Naive thymus-derived CD8-positive, alpha-beta T cell (primary cell): ENCODE measurements at regions not wholly inside any gene's neighbourhood (a gene's known extent, or its start where the extent isn't known, plus 50 kb on each side); places are given as distances from the start of the nearest gene placed in this dataset.
A peak's percentile ranks its signal among the peaks of the same experiment; 100 is the strongest.
"Not testable (repeated sequence)": the region's sequence is repeated elsewhere in the genome, so short reads cannot be mapped to it uniquely, and the experiment has no call there.

Experiments
- ATAC-seq, 2 donors: fragments of 150-1000 bp; cut with Tn5 transposase in 1 of 2; sonication (Bioruptor Pico), chemical (Tn5 transposase) in 1 of 2; 1 replicate in 1 of 2; 2 replicates in 1 of 2; pipeline ENCODE4 v1.10.0; 2021; ENCODE audit warnings: mild to moderate bottlenecking in 2 of 2, moderate library complexity in 2 of 2
- POLR2A ChIA-PET: fragments of 350-600 bp; sonication (Branson Sonifier 250); formaldehyde crosslinking; loops from one replicate; lab custom pipeline; 2021; ENCODE audit warnings: antibody characterized with exemption; lab: Charles Lee
- DNase-seq, 10 donors: peaks; one replicate each; pipeline versions ENCODE4 v3.0.0 to v3.0.0-alpha.2; 2020 to 2022
- H3K27ac Mint-ChIP-seq, 10 donors: one replicate each; pipeline ENCODE4 v1.8.0; 2020 to 2022; ENCODE audit warnings: mild to moderate bottlenecking in 10 of 10, mixed read lengths in 10 of 10, moderate library complexity in 4 of 10, inconsistent platforms in 1 of 10
- H3K27me3 Mint-ChIP-seq, 5 donors: one replicate each; pipeline ENCODE4 v1.8.0; 2021 to 2022; ENCODE audit warnings: mixed read lengths in 5 of 5
- H3K36me3 Mint-ChIP-seq, 3 donors: one replicate each; pipeline ENCODE4 v1.8.0; 2020 to 2022; ENCODE audit warnings: mixed read lengths in 3 of 3, mild to moderate bottlenecking in 2 of 3, inconsistent platforms in 1 of 3
- H3K4me1 Mint-ChIP-seq, 4 donors: one replicate each; pipeline ENCODE4 v1.8.0; 2021 to 2022; ENCODE audit warnings: mixed read lengths in 4 of 4
- H3K4me3 Mint-ChIP-seq, 10 donors: one replicate each; pipeline ENCODE4 v1.8.0; 2020 to 2022; ENCODE audit warnings: mild to moderate bottlenecking in 10 of 10, mixed read lengths in 10 of 10, moderate library complexity in 6 of 10, inconsistent platforms in 1 of 10
- H3K9me3 Mint-ChIP-seq, 9 donors: one replicate each; pipeline ENCODE4 v1.8.0; 2020 to 2022; ENCODE audit warnings: mixed read lengths in 9 of 9, mild to moderate bottlenecking in 3 of 9, inconsistent platforms in 1 of 9, moderate library complexity in 1 of 9

DNA sequence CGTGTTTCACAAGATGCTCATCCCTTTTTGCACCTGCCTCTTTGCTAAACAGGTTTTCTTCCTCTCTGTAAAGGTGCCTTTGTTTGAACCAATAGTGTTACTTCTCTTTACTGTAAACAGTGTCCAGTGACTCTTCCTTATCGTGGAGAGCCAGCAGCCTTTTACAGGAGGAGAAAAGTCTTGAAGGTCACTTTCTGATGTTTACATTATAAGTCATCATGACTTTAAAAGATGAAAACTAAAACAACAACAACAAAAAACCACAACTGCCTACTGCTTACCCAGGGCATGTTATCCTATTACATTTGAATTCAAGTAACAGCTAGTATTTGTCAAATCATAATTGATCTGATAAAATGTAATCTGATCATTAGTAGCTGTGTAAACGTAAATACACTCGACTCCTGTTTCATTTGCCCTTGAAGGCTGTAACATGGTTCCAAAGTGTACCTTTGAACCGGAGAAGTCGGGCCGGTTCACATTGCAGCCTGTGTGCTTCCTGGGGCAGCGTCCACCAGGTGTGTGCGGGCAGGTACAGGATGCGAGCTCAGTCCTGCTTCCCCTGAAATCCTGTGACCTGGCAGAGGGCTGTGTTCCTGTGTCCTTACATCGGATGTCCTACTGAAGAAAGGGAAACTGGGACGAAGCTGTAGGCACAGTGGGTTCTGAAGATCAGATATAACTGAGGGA, 118.1 kb downstream of the C9orf152 start:
- peaks cover 0 to 15% (median 2%) of the 10 kb centered on the region in 4 donors for H3K4me1 Mint-ChIP-seq
- H3K27me3 Mint-ChIP-seq, result peaks cover 0 to 1% (median 0%) of the 10 kb centered on the region in 5 donors
- no peak overlapping the region for H3K4me3 Mint-ChIP-seq
- H3K27ac Mint-ChIP-seq, result no peak overlapping the region
- H3K36me3 Mint-ChIP-seq, result no peaks in the 10 kb centered on the region
- DNase-seq, result no peak
- H3K9me3 Mint-ChIP-seq, result no peaks in the 10 kb centered on the region
- no peak for ATAC-seq
- POLR2A ChIA-PET, result no interaction called here

DNA sequence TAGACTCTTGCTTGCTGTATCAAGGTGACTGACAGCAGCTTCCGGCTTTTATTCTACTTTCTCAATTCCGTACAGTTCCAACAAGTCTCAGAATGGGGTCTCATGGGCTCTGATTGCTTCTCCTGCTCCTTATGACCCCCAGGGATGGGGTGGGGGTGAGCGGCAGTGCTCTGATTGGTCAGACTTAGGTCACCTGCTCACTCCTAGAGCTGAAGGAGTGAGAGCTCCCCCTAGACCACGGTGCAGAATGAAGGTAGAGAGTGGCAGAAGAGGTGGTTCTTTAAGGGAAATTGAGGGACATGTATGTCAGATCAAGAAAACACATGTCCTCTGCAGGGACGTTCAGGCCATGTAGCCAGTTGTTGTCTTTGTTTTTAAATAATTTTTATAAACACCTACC, 115.2 kb downstream of the C9orf152 start:
- ATAC-seq (no peak), DNase-seq (no peak)
- Mint-ChIP-seq H3K27ac (no peak overlapping the region), H3K9me3 (no peaks in the 10 kb centered on the region), H3K36me3 (no peaks in the 10 kb centered on the region), H3K4me3 (peak overlapping the region in 1 of 10 donors; percentile 26), H3K4me1 (peaks cover 0 to 8% (median 1%) of the 10 kb centered on the region in 4 donors), H3K27me3 (no peaks in the 10 kb centered on the region)
- POLR2A ChIA-PET, result no interaction called here

DNA sequence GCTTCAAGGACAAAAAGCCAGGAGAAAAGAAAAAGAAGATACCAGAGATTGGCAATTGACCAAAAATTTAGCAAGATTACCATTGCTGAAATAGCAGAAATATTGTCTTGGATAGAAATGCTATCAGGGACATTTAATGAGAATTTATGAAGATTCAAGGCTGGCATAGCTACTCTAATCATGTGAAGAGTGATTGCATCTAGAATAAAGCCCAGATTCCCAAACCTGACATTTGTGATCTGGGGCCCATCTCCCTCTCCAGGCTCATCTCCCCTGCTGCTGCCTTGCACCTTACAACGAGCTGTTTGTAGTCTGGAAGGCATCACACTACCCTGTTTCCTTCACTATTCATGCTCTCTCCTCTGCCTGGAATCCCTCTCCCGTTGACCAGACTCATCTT, 114.5 kb downstream of the C9orf152 start:
- POLR2A ChIA-PET, result no interaction called here
- Mint-ChIP-seq H3K4me1 (peaks cover 0 to 7% (median 0%) of the 10 kb centered on the region in 4 donors), H3K27ac (no peak overlapping the region), H3K27me3 (no peaks in the 10 kb centered on the region), H3K36me3 (no peaks in the 10 kb centered on the region), H3K4me3 (no peak overlapping the region), H3K9me3 (no peaks in the 10 kb centered on the region)
- DNase-seq, result no peak
- ATAC-seq, result no peak

DNA sequence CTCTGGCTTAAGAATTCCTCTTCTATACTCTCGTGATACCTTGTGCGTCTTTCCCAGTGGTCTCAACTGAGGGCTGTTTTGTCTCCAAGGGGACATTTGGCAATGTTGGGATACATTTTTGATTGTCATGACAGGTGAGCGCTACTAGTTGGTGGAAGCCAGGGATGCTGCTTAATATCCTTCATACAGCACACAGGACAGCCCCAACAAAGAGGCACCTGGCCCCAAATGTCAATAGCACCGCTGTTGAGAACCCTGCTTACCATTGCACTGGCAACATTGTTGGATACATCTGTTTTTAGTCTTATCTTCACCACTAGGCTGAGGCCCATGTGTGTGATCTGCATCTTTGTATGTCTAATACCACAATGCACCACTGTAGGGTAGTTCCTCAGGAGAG, 114.1 kb downstream of the C9orf152 start:
- Mint-ChIP-seq H3K36me3 (no peaks in the 10 kb centered on the region), H3K4me1 (peaks cover 0 to 10% (median 0%) of the 10 kb centered on the region in 4 donors), H3K9me3 (no peaks in the 10 kb centered on the region), H3K27me3 (no peaks in the 10 kb centered on the region), H3K27ac (no peak overlapping the region), H3K4me3 (no peak overlapping the region)
- POLR2A ChIA-PET, result no interaction called here
- ATAC-seq (no peak), DNase-seq (no peak)

DNA sequence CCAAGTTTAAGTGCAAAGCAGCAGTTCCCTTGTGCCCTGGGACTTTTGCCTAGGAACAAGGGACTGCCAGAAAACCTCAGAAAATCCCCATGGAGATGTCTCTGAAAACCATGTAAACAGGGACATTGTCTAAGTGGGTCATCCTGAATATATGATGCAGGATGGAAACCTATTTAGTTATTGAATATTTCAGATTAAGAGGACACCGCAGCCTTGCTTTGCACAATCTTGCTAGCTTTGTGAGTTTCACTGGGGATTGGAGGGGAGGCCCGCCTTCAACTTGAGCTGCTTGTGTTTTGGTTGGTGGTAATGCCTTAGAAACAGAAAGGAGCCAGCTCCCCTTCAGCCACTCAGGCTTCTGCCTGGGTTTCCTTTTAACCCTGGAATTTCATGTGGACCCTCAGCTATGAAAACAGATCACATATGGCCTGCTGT, 112.8 kb downstream of the C9orf152 start:
- ATAC-seq (no peak), DNase-seq (no peak)
- Mint-ChIP-seq H3K4me1 (peaks cover 0 to 13% (median 0%) of the 10 kb centered on the region in 4 donors), H3K36me3 (no peaks in the 10 kb centered on the region), H3K27me3 (no peaks in the 10 kb centered on the region), H3K4me3 (no peak overlapping the region), H3K27ac (no peak overlapping the region), H3K9me3 (no peaks in the 10 kb centered on the region)
- POLR2A ChIA-PET, result no interaction called here

DNA sequence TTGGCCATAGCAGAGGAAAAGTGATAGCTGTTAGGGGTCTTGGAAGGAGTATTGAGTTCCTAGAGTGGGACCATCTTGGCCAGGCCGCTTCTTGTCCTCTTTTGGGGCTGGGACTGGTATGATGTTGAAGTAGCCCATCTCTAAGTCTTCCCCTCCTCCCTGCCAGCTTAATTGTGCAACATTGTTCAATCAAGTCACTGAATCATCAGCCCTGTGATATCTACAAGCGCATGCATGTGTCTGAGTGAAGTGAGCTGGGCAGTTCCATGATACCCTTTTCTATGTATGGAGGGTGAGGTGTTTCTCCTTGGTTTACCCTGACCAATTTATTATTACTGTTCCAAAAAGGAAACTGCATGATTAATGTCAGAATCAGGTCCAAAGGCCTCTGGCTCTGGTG, 112.2 kb downstream of the C9orf152 start:
- Mint-ChIP-seq H3K9me3 (no peaks in the 10 kb centered on the region), H3K27ac (no peak overlapping the region), H3K27me3 (no peaks in the 10 kb centered on the region), H3K4me3 (no peak overlapping the region), H3K36me3 (no peaks in the 10 kb centered on the region), H3K4me1 (peaks cover 0 to 17% (median 0%) of the 10 kb centered on the region in 4 donors)
- DNase-seq (no peak), ATAC-seq (no peak)
- POLR2A ChIA-PET, result no interaction called here

DNA sequence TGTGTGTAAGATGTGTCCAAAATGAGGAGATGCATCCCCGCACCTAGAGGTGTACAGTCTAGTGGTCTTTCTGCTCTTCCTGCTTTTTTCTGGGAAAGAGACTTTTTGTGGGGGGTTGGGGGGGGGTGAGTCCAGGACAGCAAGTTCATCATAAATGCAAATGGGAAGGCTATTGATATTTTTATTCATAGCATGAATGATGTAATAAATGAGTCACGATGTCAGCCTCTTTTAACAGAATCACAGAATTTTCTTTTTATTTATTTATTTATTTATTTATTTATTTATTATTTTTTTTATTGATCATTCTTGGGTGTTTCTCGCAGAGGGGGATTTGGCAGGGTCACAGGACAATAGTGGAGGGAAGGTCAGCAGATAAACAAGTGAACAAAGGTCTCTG, 111.3 kb downstream of the C9orf152 start:
- H3K27me3 Mint-ChIP-seq, H3K27ac Mint-ChIP-seq, DNase-seq, POLR2A ChIA-PET, H3K36me3 Mint-ChIP-seq, H3K9me3 Mint-ChIP-seq, ATAC-seq, H3K4me3 Mint-ChIP-seq: not testable (repeated sequence)
- H3K4me1 Mint-ChIP-seq, result peaks cover 0 to 23% (median 0%) of the 10 kb centered on the region in 4 donors

DNA sequence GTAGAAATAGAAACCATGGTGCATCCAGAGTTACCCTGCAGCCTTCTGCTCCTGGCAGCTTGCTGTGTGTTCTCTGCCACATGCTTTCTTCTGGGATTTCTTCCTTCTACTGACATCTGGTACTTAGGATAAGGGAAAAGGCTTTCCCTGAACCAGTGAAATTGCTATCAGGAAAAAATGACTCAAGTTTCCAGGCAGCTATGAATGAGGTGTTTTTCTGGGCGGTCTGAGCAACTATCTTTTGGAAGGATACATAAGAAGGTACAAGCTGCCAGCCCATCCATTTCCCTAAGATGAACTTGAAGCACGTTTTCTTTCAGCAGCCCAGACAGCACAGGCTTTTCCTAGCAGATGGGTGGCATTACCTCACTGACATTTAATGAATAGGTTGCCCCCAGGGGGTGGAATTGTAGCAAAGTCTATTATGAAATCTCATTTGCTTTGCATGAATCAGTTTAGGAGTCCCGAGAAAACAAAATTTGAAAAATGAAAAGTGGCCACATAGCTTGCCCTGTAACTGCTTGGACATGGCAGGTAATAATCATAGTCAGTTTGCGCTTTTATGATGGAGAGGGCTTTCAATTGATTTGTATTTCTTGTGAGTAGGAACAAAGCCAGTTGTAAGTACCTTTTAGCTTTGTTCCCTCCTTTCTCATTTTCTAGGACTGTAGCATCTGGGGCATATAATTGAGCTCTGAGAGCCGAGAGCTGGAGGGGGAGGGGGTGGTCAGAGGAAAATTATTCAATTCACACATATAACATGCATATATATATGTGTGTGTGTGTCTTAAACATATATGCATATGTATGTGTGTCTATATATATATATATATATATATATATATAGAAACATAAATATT, 108.5 kb downstream of the C9orf152 start:
- Mint-ChIP-seq H3K27ac (no peak overlapping the region), H3K36me3 (no peaks in the 10 kb centered on the region), H3K27me3 (no peaks in the 10 kb centered on the region), H3K4me3 (no peak overlapping the region), H3K9me3 (no peaks in the 10 kb centered on the region), H3K4me1 (peaks cover 0 to 27% (median 0%) of the 10 kb centered on the region in 4 donors)
- POLR2A ChIA-PET, result interaction anchor here (0.7 kb wide), 1 partner anchor 19 kb away, joined by 4 read pairs; no protein-coding TSS in a partner anchor
- no peak for ATAC-seq
- no peak for DNase-seq

DNA sequence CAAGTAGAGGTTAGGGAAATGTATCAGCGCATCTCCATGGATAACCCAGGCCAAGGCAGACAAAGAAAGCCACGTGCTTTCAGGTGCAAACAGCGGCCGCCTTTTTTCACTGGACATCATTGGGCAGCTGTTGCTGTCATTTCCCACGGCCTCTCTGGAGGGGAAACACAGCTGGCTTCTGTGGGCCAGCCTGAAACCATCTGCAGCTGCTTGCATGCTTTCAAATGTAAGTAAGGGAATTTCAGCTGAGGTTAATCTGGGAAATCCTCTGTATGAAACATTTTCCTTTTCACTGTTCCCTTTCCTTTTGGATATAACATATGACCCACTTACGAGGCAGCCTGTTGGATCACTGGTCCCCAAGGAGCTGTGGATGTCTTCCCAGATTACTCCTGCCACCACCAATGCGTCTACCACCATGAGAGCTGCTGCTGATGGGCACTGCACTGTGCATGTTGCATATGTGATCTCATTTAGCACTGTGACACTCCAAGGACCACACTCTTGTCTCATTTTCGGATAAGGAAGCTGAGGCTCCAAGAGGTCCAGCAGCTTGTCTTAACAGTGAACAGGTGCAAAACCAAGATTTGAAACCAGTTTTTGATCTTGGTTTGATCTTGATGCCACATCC, 106.3 kb downstream of the C9orf152 start:
- H3K36me3 Mint-ChIP-seq, result no peaks in the 10 kb centered on the region
- no peak overlapping the region for H3K27ac Mint-ChIP-seq
- H3K4me3 Mint-ChIP-seq, result no peak overlapping the region
- no peak for ATAC-seq
- DNase-seq, result no peak
- H3K9me3 Mint-ChIP-seq, result no peaks in the 10 kb centered on the region
- no peaks in the 10 kb centered on the region for H3K27me3 Mint-ChIP-seq
- peaks cover 0 to 29% (median 0%) of the 10 kb centered on the region in 4 donors for H3K4me1 Mint-ChIP-seq
- POLR2A ChIA-PET, result no interaction called here

DNA sequence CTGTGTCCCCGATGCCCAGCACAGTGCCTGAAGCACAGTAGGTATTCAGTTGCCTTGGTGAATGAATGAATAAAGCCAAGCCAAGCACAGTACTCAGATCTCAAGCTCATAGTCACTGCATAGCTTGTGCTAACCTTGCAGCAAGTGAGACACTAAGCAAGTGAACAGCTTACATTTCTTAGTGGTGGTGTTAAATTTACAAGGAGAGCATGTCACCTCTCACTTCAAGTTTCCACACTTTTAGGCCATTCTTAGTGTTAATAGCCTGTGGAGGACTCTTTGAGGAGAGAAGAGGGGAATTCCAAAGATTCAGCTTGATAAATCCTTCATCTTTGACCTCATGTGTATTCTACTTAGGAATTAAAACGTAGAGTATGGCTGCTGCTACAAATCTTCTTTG, 104.7 kb downstream of the C9orf152 start:
- H3K9me3 Mint-ChIP-seq, result no peaks in the 10 kb centered on the region
- no peak for DNase-seq
- H3K4me3 Mint-ChIP-seq, result no peak overlapping the region
- POLR2A ChIA-PET, result no interaction called here
- H3K27ac Mint-ChIP-seq, result no peak overlapping the region
- no peaks in the 10 kb centered on the region for H3K36me3 Mint-ChIP-seq
- ATAC-seq, result no peak
- peaks cover 0 to 29% (median 0%) of the 10 kb centered on the region in 4 donors for H3K4me1 Mint-ChIP-seq
- H3K27me3 Mint-ChIP-seq, result no peaks in the 10 kb centered on the region

DNA sequence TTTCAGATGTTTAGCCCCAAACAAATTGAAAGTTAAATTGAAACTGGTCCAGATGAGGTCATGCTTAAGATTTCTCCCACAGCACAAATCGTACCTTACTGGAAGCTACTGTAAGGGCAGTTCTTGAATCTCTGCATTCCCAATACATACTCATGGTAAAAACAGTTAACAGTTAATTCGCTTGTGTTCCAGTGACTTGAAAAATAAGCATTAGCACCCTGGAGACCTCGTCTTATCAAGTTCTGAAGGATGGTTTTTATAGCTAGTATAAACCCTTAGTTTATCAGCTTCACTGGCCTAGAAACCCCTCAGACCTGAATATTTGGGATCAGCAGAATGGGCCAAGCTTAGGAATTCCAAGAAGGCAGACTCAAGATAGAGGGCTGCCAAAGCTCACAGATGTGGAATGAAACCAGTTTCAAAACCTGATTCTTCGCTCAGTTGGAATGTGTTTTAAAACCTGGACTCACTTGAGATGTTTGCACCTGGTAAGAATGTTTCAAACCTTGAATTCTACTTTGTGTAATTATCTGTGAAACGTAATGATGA, 103.6 kb downstream of the C9orf152 start:
- H3K4me3 Mint-ChIP-seq, result no peak overlapping the region
- peaks cover 0 to 26% (median 0%) of the 10 kb centered on the region in 4 donors for H3K4me1 Mint-ChIP-seq
- no peak for ATAC-seq
- no peak for DNase-seq
- POLR2A ChIA-PET, result no interaction called here
- H3K27ac Mint-ChIP-seq, result no peak overlapping the region
- H3K27me3 Mint-ChIP-seq, result no peaks in the 10 kb centered on the region
- H3K9me3 Mint-ChIP-seq, result no peaks in the 10 kb centered on the region
- no peaks in the 10 kb centered on the region for H3K36me3 Mint-ChIP-seq

DNA sequence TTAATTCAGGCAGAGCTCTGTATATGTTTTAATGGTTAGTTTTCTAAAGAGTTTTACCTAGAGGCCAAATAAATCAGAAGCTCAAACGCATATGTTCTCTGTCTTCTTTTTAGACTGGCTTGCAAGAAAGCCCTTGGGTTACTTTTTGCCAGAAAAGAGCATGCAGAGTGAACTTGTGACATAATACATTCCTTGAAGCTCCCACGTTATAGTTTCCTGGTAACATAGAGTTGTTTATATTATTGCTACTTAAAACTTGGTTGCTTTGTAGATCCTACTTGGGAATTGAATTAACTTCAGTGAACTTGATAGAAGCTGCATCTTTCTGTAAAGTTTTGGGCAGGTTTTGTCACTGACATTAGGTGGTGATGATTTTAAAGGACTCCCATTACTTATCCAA, 102.9 kb downstream of the C9orf152 start:
- Mint-ChIP-seq H3K27ac (no peak overlapping the region), H3K27me3 (no peaks in the 10 kb centered on the region), H3K9me3 (no peaks in the 10 kb centered on the region), H3K4me1 (peaks cover 0 to 24% (median 0%) of the 10 kb centered on the region in 4 donors), H3K4me3 (no peak overlapping the region), H3K36me3 (no peaks in the 10 kb centered on the region)
- POLR2A ChIA-PET, result interaction anchor here (0.6 kb wide), 1 partner anchor 38 kb away, joined by 5 read pairs; no protein-coding TSS in a partner anchor
- no peak for DNase-seq
- ATAC-seq, result no peak

DNA sequence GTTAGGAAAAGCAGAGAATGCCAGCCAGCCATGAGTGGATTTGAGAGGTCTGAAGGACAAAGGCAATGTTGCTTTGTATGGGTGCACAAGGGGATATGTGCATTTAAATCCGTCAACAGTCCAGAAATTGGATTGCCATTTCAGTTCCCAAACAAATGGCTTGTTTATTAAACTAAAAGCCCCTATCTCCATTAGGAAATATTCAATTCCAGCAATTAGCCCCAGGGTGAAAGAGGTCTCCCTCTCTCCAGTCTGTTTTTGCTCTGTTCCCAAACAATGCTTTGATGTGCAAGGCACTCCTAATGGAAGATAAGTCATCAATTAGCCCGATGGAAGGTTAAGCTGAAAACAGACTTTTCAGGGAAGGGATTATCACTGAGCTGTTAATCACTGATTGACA, 101.3 kb downstream of the C9orf152 start:
- H3K36me3 Mint-ChIP-seq, result no peaks in the 10 kb centered on the region
- H3K27ac Mint-ChIP-seq, result no peak overlapping the region
- H3K27me3 Mint-ChIP-seq, result no peaks in the 10 kb centered on the region
- no peak for DNase-seq
- no peaks in the 10 kb centered on the region for H3K9me3 Mint-ChIP-seq
- POLR2A ChIA-PET, result no interaction called here
- H3K4me1 Mint-ChIP-seq, result peaks cover 0 to 18% (median 0%) of the 10 kb centered on the region in 4 donors
- no peak overlapping the region for H3K4me3 Mint-ChIP-seq
- no peak for ATAC-seq
